ENCODE measurements at regions not wholly inside any gene's neighbourhood (a gene's known extent, or its start where the extent isn't known, plus 50 kb on each side); places are given as distances from the start of the nearest gene placed in this dataset.

- no peak for TF ChIP-seq MYC (IDR thresholded peaks at IDR 0.05; ENCODE audit: low read depth, low read length)
- no peak for TF ChIP-seq MAX (IDR thresholded peaks at IDR 0.05; ENCODE audit: low read depth, low read length)
- no peak for TF ChIP-seq CTCF (IDR thresholded peaks at IDR 0.05; ENCODE audit: low read depth, low read length)
- no peak for TF ChIP-seq POLR2A (IDR thresholded peaks at IDR 0.05; ENCODE audit: extremely low read depth, insufficient read length)
- DNase-seq (ENCODE audit: low read depth): no peak
- H3K4me3 ChIP-seq (ENCODE audit: low read depth, low read length): no peak overlapping the region
Observed at GRCh38 chr3:150040097-150040496, 69.4 kb upstream of the PFN2 start.

GRCh38 chr3:150038830-150039229, 68.1 kb upstream of the PFN2 start:
- DNase-seq (ENCODE audit: low read depth): no peak
- H3K4me3 ChIP-seq (ENCODE audit: low read depth, low read length): no peak overlapping the region
- TF ChIP-seq MAX (IDR thresholded peaks at IDR 0.05; ENCODE audit: low read depth, low read length): no peak

- TF ChIP-seq POLR2A (IDR thresholded peaks at IDR 0.05; ENCODE audit: extremely low read depth, insufficient read length) (no peak), MYC (IDR thresholded peaks at IDR 0.05; ENCODE audit: low read depth, low read length) (no peak), CTCF (IDR thresholded peaks at IDR 0.05; ENCODE audit: low read depth, low read length) (no peak)
- H3K4me3 ChIP-seq (ENCODE audit: low read depth, low read length): no peak overlapping the region
- no peak for DNase-seq (ENCODE audit: low read depth)
Observed at GRCh38 chr3:150036780-150037179, 66.1 kb upstream of the PFN2 start.

GRCh38 chr3:150035910-150036612, 65.4 kb upstream of the PFN2 start:
- H3K4me3 ChIP-seq (ENCODE audit: low read depth, low read length): no peak overlapping the region
- TF ChIP-seq MYC (IDR thresholded peaks at IDR 0.05; ENCODE audit: low read depth, low read length): no peak
- TF ChIP-seq MAX (IDR thresholded peaks at IDR 0.05; ENCODE audit: low read depth, low read length): no peak
- no peak for DNase-seq (ENCODE audit: low read depth)

- no peak overlapping the region for H3K4me3 ChIP-seq (ENCODE audit: low read depth, low read length)
- no peak for DNase-seq (ENCODE audit: low read depth)
- TF ChIP-seq MAX (IDR thresholded peaks at IDR 0.05; ENCODE audit: low read depth, low read length) (no peak), POLR2A (IDR thresholded peaks at IDR 0.05; ENCODE audit: extremely low read depth, insufficient read length) (no peak), CTCF (IDR thresholded peaks at IDR 0.05; ENCODE audit: low read depth, low read length) (no peak), MYC (IDR thresholded peaks at IDR 0.05; ENCODE audit: low read depth, low read length) (no peak)
Observed at GRCh38 chr3:150035301-150035779, 64.6 kb upstream of the PFN2 start.

GRCh38 chr3:150033721-150034120, 63.0 kb upstream of the PFN2 start:
- DNase-seq (ENCODE audit: low read depth): no peak
- no peak overlapping the region for H3K4me3 ChIP-seq (ENCODE audit: low read depth, low read length)
- TF ChIP-seq CTCF (IDR thresholded peaks at IDR 0.05; ENCODE audit: low read depth, low read length) (no peak), MAX (IDR thresholded peaks at IDR 0.05; ENCODE audit: low read depth, low read length) (no peak), POLR2A (IDR thresholded peaks at IDR 0.05; ENCODE audit: extremely low read depth, insufficient read length) (no peak), MYC (IDR thresholded peaks at IDR 0.05; ENCODE audit: low read depth, low read length) (no peak)

GRCh38 chr3:150030841-150031240, 60.1 kb upstream of the PFN2 start:
- no peak overlapping the region for H3K4me3 ChIP-seq (ENCODE audit: low read depth, low read length)
- no peak for DNase-seq (ENCODE audit: low read depth)
- no peak for TF ChIP-seq MYC (IDR thresholded peaks at IDR 0.05; ENCODE audit: low read depth, low read length)
- TF ChIP-seq MAX (IDR thresholded peaks at IDR 0.05; ENCODE audit: low read depth, low read length): no peak
- no peak for TF ChIP-seq POLR2A (IDR thresholded peaks at IDR 0.05; ENCODE audit: extremely low read depth, insufficient read length)
- TF ChIP-seq CTCF (IDR thresholded peaks at IDR 0.05; ENCODE audit: low read depth, low read length): no peak

Measured in NB4 (cell line).